ENCODE measurements at regions not wholly inside any gene's neighbourhood (a gene's known extent, or its start where the extent isn't known, plus 50 kb on each side); places are given as distances from the start of the nearest gene placed in this dataset.

GRCh38 chr1:5552787-5553484 is 439.3 kb downstream of the NPHP4 start:
- intact Hi-C loops (cut with micrococcal nuclease; ENCODE audit: unreplicated experiment), result no loop called here
- ChIA-PET POLR2A (no interaction called here), CTCF (no interaction called here)
- peaks cover 6% of the 10 kb centered on the region for H3K36me3 Mint-ChIP-seq (ENCODE audit: insufficient read depth, unreplicated experiment)
- H3K27me3 Mint-ChIP-seq (ENCODE audit: insufficient read depth, unreplicated experiment), result peaks cover 11% of the 10 kb centered on the region
- no peaks in the 10 kb centered on the region for H3K4me1 Mint-ChIP-seq (ENCODE audit: low read depth, unreplicated experiment)
- no peak overlapping the region for H3K4me3 Mint-ChIP-seq (ENCODE audit: unreplicated experiment)
- no peak overlapping the region for H3K27ac Mint-ChIP-seq (ENCODE audit: unreplicated experiment)
- no peak for DNase-seq
- Histone ChIP-seq H3K36me3 (ENCODE audit: control insufficient read depth, insufficient read depth, low read length) (no peaks in the 10 kb centered on the region), H3K4me1 (no peaks in the 10 kb centered on the region), H3K9me3 (no peaks in the 10 kb centered on the region), H3K4me3 (ENCODE audit: low read depth, low read length) (no peak overlapping the region), H3K27me3 (replicated peaks; ENCODE audit: control insufficient read depth, insufficient read depth, low read length) (no peaks in the 10 kb centered on the region; the same call in 1 of the 2 replicates)
- no peaks in the 10 kb centered on the region for H3K9me3 Mint-ChIP-seq (ENCODE audit: unreplicated experiment)
- no TSS peak for BruUV-seq (replicated peaks)
- TF ChIP-seq CTCF (IDR thresholded peaks at IDR 0.05; ENCODE audit: insufficient read depth in 1 of 2, low read depth in 1 of 2, low read length in 1 of 2, severe bottlenecking in 1 of 2, unreplicated experiment in 1 of 2), result no peak

- Histone ChIP-seq H3K27me3 (replicated peaks; ENCODE audit: control insufficient read depth, insufficient read depth, low read length) (no peaks in the 10 kb centered on the region; the same call in 1 of the 2 replicates), H3K9me3 (no peaks in the 10 kb centered on the region), H3K36me3 (ENCODE audit: control insufficient read depth, insufficient read depth, low read length) (no peaks in the 10 kb centered on the region), H3K4me3 (ENCODE audit: low read depth, low read length) (no peak overlapping the region), H3K4me1 (no peaks in the 10 kb centered on the region)
- ChIA-PET CTCF (no interaction called here), POLR2A (no interaction called here)
- Mint-ChIP-seq H3K27ac (ENCODE audit: unreplicated experiment) (no peak overlapping the region), H3K4me1 (ENCODE audit: low read depth, unreplicated experiment) (no peaks in the 10 kb centered on the region), H3K9me3 (ENCODE audit: unreplicated experiment) (no peaks in the 10 kb centered on the region), H3K4me3 (ENCODE audit: unreplicated experiment) (no peak overlapping the region), H3K36me3 (ENCODE audit: insufficient read depth, unreplicated experiment) (peaks cover 6% of the 10 kb centered on the region), H3K27me3 (ENCODE audit: insufficient read depth, unreplicated experiment) (peaks cover 11% of the 10 kb centered on the region)
- TF ChIP-seq CTCF (IDR thresholded peaks at IDR 0.05; ENCODE audit: insufficient read depth in 1 of 2, low read depth in 1 of 2, low read length in 1 of 2, severe bottlenecking in 1 of 2, unreplicated experiment in 1 of 2), result no peak
- no peak for DNase-seq
- BruUV-seq (replicated peaks), result no TSS peak
- intact Hi-C loops (cut with micrococcal nuclease; ENCODE audit: unreplicated experiment), result no loop called here
Measured at GRCh38 chr1:5551274-5551975, 440.8 kb downstream of the NPHP4 start.

DNA sequence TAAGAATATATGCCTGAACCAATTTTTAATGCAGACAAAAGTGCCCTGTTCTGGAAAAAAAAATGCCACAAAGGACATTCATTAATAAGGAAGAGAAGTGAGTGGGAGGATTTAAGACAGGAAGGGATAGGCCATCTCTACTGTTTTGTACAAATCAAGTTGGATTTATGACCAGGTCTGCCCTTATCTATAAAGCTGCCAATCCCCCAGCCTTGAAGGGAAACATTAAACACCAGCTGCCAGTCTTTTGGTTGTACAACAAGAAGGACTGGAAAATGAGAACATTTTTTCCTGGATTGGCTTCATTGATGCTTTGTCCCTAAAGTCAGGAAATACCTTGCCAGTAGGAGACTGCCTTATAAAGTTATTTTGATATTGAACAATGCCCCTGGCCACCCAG is 444.0 kb downstream of the NPHP4 start:
- intact Hi-C loops (cut with micrococcal nuclease; ENCODE audit: unreplicated experiment), result no loop called here
- Mint-ChIP-seq H3K4me3 (ENCODE audit: unreplicated experiment) (no peak overlapping the region), H3K36me3 (ENCODE audit: insufficient read depth, unreplicated experiment) (no peaks in the 10 kb centered on the region), H3K4me1 (ENCODE audit: low read depth, unreplicated experiment) (no peaks in the 10 kb centered on the region), H3K9me3 (ENCODE audit: unreplicated experiment) (no peaks in the 10 kb centered on the region), H3K27ac (ENCODE audit: unreplicated experiment) (no peak overlapping the region), H3K27me3 (ENCODE audit: insufficient read depth, unreplicated experiment) (peaks cover 12% of the 10 kb centered on the region)
- POLR2A ChIA-PET, result no interaction called here
- Histone ChIP-seq H3K4me1 (no peaks in the 10 kb centered on the region), H3K27me3 (replicated peaks; ENCODE audit: control insufficient read depth, insufficient read depth, low read length) (no peaks in the 10 kb centered on the region; the same call in 1 of the 2 replicates), H3K4me3 (ENCODE audit: low read depth, low read length) (no peak overlapping the region), H3K9me3 (no peaks in the 10 kb centered on the region), H3K36me3 (ENCODE audit: control insufficient read depth, insufficient read depth, low read length) (no peaks in the 10 kb centered on the region)
- DNase-seq, result no peak
- no TSS peak for BruUV-seq (replicated peaks)
- CTCF ChIA-PET, result no interaction called here
- no peak for TF ChIP-seq CTCF (IDR thresholded peaks at IDR 0.05; ENCODE audit: insufficient read depth in 1 of 2, low read depth in 1 of 2, low read length in 1 of 2, severe bottlenecking in 1 of 2, unreplicated experiment in 1 of 2)

Measured in Caco-2 (cell line).